ENCODE measurements at regions not wholly inside any gene's neighbourhood (a gene's known extent, or its start where the extent isn't known, plus 50 kb on each side); places are given as distances from the start of the nearest gene placed in this dataset.
"Not testable (repeated sequence)": the region's sequence is repeated elsewhere in the genome, so short reads cannot be mapped to it uniquely, and the experiment has no call there.

GRCh38 chr4:125198916-125199315 lies 115.8 kb upstream of the FAT4 start:
- no peak overlapping the region for H3K4me3 Mint-ChIP-seq (ENCODE audit: unreplicated experiment)
- H3K4me1 Mint-ChIP-seq (ENCODE audit: low read depth, unreplicated experiment), result no peaks in the 10 kb centered on the region
- H3K36me3 Mint-ChIP-seq (ENCODE audit: unreplicated experiment), result no peaks in the 10 kb centered on the region
- no peak overlapping the region for H3K27ac Mint-ChIP-seq (ENCODE audit: unreplicated experiment)
- H3K27me3 Mint-ChIP-seq (ENCODE audit: unreplicated experiment), result no peaks in the 10 kb centered on the region
- H3K9me3 Mint-ChIP-seq (ENCODE audit: unreplicated experiment), result no peaks in the 10 kb centered on the region
- no peak for DNase-seq
- no peak for TF ChIP-seq CTCF (IDR thresholded peaks at IDR 0.05; ENCODE audit: partially characterized antibody, unreplicated experiment)

GRCh38 chr4:125191874-125192459 lies 122.8 kb upstream of the FAT4 start:
- H3K27ac Mint-ChIP-seq (ENCODE audit: unreplicated experiment); H3K36me3 Mint-ChIP-seq (ENCODE audit: unreplicated experiment); H3K4me1 Mint-ChIP-seq (ENCODE audit: low read depth, unreplicated experiment); H3K4me3 Mint-ChIP-seq (ENCODE audit: unreplicated experiment); H3K27me3 Mint-ChIP-seq (ENCODE audit: unreplicated experiment); DNase-seq; H3K9me3 Mint-ChIP-seq (ENCODE audit: unreplicated experiment): not testable (repeated sequence)

GRCh38 chr4:125191232-125191631 lies 123.5 kb upstream of the FAT4 start:
- Mint-ChIP-seq H3K27me3 (ENCODE audit: unreplicated experiment) (no peaks in the 10 kb centered on the region), H3K9me3 (ENCODE audit: unreplicated experiment) (no peaks in the 10 kb centered on the region), H3K27ac (ENCODE audit: unreplicated experiment) (no peak overlapping the region), H3K4me1 (ENCODE audit: low read depth, unreplicated experiment) (no peaks in the 10 kb centered on the region), H3K36me3 (ENCODE audit: unreplicated experiment) (no peaks in the 10 kb centered on the region), H3K4me3 (ENCODE audit: unreplicated experiment) (no peak overlapping the region)
- no peak for DNase-seq
- no peak for TF ChIP-seq CTCF (IDR thresholded peaks at IDR 0.05; ENCODE audit: partially characterized antibody, unreplicated experiment)

GRCh38 chr4:125187226-125188176 lies 127.3 kb upstream of the FAT4 start:
- H3K9me3 Mint-ChIP-seq (ENCODE audit: unreplicated experiment), result no peaks in the 10 kb centered on the region
- no peak for TF ChIP-seq CTCF (IDR thresholded peaks at IDR 0.05; ENCODE audit: partially characterized antibody, unreplicated experiment)
- DNase-seq, result no peak
- H3K4me3 Mint-ChIP-seq (ENCODE audit: unreplicated experiment), result no peak overlapping the region
- H3K27ac Mint-ChIP-seq (ENCODE audit: unreplicated experiment), result no peak overlapping the region
- no peaks in the 10 kb centered on the region for H3K27me3 Mint-ChIP-seq (ENCODE audit: unreplicated experiment)
- no peaks in the 10 kb centered on the region for H3K4me1 Mint-ChIP-seq (ENCODE audit: low read depth, unreplicated experiment)
- H3K36me3 Mint-ChIP-seq (ENCODE audit: unreplicated experiment), result no peaks in the 10 kb centered on the region

GRCh38 chr4:125184116-125184515 lies 130.6 kb upstream of the FAT4 start:
- TF ChIP-seq CTCF (IDR thresholded peaks at IDR 0.05; ENCODE audit: partially characterized antibody, unreplicated experiment), result no peak
- Mint-ChIP-seq H3K27me3 (ENCODE audit: unreplicated experiment) (no peaks in the 10 kb centered on the region), H3K36me3 (ENCODE audit: unreplicated experiment) (no peaks in the 10 kb centered on the region), H3K27ac (ENCODE audit: unreplicated experiment) (no peak overlapping the region), H3K4me1 (ENCODE audit: low read depth, unreplicated experiment) (no peaks in the 10 kb centered on the region), H3K9me3 (ENCODE audit: unreplicated experiment) (no peaks in the 10 kb centered on the region), H3K4me3 (ENCODE audit: unreplicated experiment) (no peak overlapping the region)
- DNase-seq, result no peak
